Smooth muscle cell (in vitro differentiated cells): ENCODE measurements at regions not wholly inside any gene's neighbourhood (a gene's known extent, or its start where the extent isn't known, plus 50 kb on each side); places are given as distances from the start of the nearest gene placed in this dataset.

Source experiments
- DNase-seq: peaks from one replicate; lab custom pipeline; 2025; ENCODE audit not compliant: unreplicated experiment; lab: John Stamatoyannopoulos, UW
- H2AFZ ChIP-seq: fragments of 200-600 bp; sonication (generic); 2 replicates; pipeline ENCODE4 v1.6.0; 2016; ENCODE audit warnings: antibody characterized with exemption, low read depth, mild to moderate bottlenecking
- H3F3A ChIP-seq: fragments of 200-600 bp; sonication (generic); 2 replicates; pipeline ENCODE4 v1.6.0; 2017; ENCODE audit warnings: antibody characterized with exemption, low read depth
- H3K27ac ChIP-seq: fragments of 200-600 bp; sonication (generic); 2 replicates; pipeline ENCODE4 v1.5.1; 2016; ENCODE audit warnings: low read depth, mild to moderate bottlenecking
- H3K27me3 ChIP-seq: fragments of 200-600 bp; sonication (generic); 2 replicates; pipeline ENCODE4 v1.6.1; 2016; ENCODE audit warnings: low read depth, mild to moderate bottlenecking
- H3K36me3 ChIP-seq: fragments of 200-600 bp; sonication (generic); 2 replicates; pipeline ENCODE4 v1.5.1; 2016; ENCODE audit warnings: low read depth
- H3K4me1 ChIP-seq: fragments of 200-600 bp; sonication (generic); 2 replicates; pipeline ENCODE4 v1.5.1; 2016; ENCODE audit warnings: low read depth
- H3K4me2 ChIP-seq: fragments of 200-600 bp; sonication (generic); 2 replicates; pipeline ENCODE4 v1.6.0; 2016; ENCODE audit warnings: mild to moderate bottlenecking
- H3K4me3 ChIP-seq: fragments of 200-600 bp; sonication (generic); 2 replicates; pipeline ENCODE4 v1.5.1; 2016; ENCODE audit warnings: mild to moderate bottlenecking
- H3K79me2 ChIP-seq: fragments of 200-600 bp; sonication (generic); 2 replicates; pipeline ENCODE4 v1.6.0; 2016; ENCODE audit warnings: low read depth, mild to moderate bottlenecking
- H3K9ac ChIP-seq: fragments of 200-600 bp; sonication (generic); 2 replicates; pipeline ENCODE4 v1.6.0; 2016; ENCODE audit warnings: low read depth
- H3K9me3 ChIP-seq: fragments of 200-600 bp; sonication (generic); replicated peaks from 2 replicates; pipeline ENCODE4 v1.5.1; 2016; ENCODE audit warnings: low read depth
- H4K20me1 ChIP-seq: fragments of 200-600 bp; sonication (generic); 2 replicates; pipeline ENCODE4 v1.6.0; 2016; ENCODE audit warnings: low read depth
- WGBS: methylation state at CpG from one replicate; pipeline ENCODE4 v1.1.7; 2016; ENCODE audit warnings: low lambda C conversion rate; 5-methylcytosine and 5-hydroxymethylcytosine counted together
- TF ChIP-seq, protein P1 (sequence below): fragments of 200-600 bp; sonication (generic); IDR thresholded peaks from 2 replicates; pipeline ENCODE4 v1.5.1; 2017; ENCODE audit warnings: borderline replicate concordance, mild to moderate bottlenecking, antibody characterized with exemption; ENCODE audit not compliant: insufficient read depth, poor library complexity, severe bottlenecking

GRCh38 chr2:136057802-136058140 is 60.2 kb downstream of the CXCR4 start:
- TF ChIP-seq, protein P1, sequence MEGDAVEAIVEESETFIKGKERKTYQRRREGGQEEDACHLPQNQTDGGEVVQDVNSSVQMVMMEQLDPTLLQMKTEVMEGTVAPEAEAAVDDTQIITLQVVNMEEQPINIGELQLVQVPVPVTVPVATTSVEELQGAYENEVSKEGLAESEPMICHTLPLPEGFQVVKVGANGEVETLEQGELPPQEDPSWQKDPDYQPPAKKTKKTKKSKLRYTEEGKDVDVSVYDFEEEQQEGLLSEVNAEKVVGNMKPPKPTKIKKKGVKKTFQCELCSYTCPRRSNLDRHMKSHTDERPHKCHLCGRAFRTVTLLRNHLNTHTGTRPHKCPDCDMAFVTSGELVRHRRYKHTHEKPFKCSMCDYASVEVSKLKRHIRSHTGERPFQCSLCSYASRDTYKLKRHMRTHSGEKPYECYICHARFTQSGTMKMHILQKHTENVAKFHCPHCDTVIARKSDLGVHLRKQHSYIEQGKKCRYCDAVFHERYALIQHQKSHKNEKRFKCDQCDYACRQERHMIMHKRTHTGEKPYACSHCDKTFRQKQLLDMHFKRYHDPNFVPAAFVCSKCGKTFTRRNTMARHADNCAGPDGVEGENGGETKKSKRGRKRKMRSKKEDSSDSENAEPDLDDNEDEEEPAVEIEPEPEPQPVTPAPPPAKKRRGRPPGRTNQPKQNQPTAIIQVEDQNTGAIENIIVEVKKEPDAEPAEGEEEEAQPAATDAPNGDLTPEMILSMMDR: no peak
- Histone ChIP-seq H3K79me2 (no peaks in the 10 kb centered on the region), H4K20me1 (no peaks in the 10 kb centered on the region), H3K4me3 (no peak overlapping the region), H3K4me1 (peaks cover 6% of the 10 kb centered on the region), H3K4me2 (no peak overlapping the region), H3K9ac (no peak overlapping the region), H3F3A (peaks cover 6% of the 10 kb centered on the region), H3K36me3 (no peaks in the 10 kb centered on the region), H2AFZ (no peak overlapping the region), H3K27ac (no peak overlapping the region), H3K9me3 (no peaks in the 10 kb centered on the region), H3K27me3 (no peaks in the 10 kb centered on the region)
- no peak for DNase-seq
- 56% methylated on average over 1 of the region's 1 CpG for WGBS

DNA sequence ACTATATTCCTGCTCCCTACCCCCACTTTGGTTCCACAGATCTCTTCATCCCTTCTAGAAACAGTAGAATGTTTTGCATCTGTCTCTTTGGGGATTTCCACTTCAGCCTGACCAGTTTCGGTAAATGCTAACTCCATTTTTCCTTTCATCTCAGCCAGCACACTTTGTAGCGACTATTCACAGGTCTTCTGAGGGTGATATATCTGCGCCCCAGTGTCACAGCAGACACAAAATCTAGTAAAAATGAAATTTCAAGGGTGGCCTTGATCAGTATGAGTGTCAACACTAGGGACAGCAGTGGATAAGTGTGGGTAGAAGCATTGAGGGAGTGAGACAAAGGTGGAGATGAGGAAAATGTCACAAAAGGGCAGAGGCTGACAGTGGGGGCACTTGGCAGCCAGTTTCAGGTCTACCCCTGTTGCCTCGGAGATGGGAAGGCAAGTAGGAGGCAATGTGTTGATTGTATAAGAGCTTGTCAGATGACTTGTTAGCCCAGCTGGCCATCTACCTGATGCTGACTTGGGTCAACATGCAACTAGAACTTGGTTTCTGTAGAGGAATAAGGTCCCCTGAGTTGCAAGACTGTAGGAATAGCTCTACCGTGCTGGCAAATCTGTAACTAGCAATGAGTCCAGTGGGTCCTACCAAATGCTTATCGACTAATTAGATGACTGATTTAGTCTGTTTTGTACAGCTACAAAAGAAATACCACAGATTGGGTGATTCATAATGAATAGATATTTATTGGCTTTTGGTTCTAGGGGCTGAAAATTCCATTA is 60.7 kb downstream of the CXCR4 start:
- H4K20me1 ChIP-seq: no peaks in the 10 kb centered on the region
- no peak for DNase-seq
- no peaks in the 10 kb centered on the region for H3K79me2 ChIP-seq
- TF ChIP-seq, protein P1: no peak
- peak overlapping the region; percentile 27 for H3K4me2 ChIP-seq
- WGBS: 71% methylated on average over 6 of the region's 6 CpGs
- no peaks in the 10 kb centered on the region for H3K9me3 ChIP-seq
- no peak overlapping the region for H3K9ac ChIP-seq
- H3K27ac ChIP-seq: no peak overlapping the region
- H3K27me3 ChIP-seq: no peaks in the 10 kb centered on the region
- no peak overlapping the region for H3K4me3 ChIP-seq
- peak overlapping the region; percentile 47 for H2AFZ ChIP-seq
- peaks cover 6% of the 10 kb centered on the region for H3F3A ChIP-seq
- H3K36me3 ChIP-seq: no peaks in the 10 kb centered on the region
- peaks cover 6% of the 10 kb centered on the region for H3K4me1 ChIP-seq

DNA sequence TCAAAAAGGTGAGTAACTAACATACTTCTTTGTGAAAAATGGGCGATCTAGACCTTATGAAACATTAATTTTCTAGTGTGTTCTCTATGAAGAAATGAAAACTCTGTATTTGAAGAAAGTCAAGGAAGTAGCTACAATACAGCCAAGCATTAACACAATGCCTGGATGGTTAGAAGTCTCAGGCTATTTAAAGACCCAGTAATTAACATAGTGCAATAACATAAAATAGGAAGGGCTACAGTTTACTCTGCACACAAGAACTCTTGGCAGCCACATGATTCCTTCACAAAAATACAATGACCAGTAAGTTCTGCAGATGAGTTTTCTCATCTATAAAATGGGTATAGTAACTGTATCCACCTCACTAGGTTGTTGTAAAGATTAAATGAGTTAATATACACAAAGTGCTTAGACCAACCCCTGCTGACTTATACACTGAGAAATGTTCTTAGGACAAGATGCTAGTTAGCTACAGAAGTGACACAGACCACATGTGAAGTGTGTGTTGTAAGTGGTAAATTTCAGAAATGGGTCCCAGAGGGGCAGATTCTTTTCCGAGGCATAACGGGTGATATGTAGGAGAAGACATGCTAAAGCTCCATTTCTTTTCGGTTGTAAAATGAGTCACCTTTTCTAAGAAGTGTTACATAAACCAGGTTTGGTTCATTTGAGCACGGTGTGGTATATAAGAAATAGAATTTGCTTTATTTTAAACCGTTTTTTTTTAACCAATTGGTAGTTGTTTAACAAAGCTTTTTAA is 61.8 kb downstream of the CXCR4 start:
- DNase-seq: no peak
- Histone ChIP-seq H3K9me3 (no peaks in the 10 kb centered on the region), H3F3A (peaks cover 6% of the 10 kb centered on the region), H3K9ac (no peak overlapping the region), H4K20me1 (no peaks in the 10 kb centered on the region), H3K36me3 (no peaks in the 10 kb centered on the region), H3K27ac (no peak overlapping the region), H3K4me1 (peaks cover 6% of the 10 kb centered on the region), H2AFZ (no peak overlapping the region), H3K27me3 (no peaks in the 10 kb centered on the region), H3K79me2 (no peaks in the 10 kb centered on the region), H3K4me2 (peak overlapping the region; percentile 27), H3K4me3 (no peak overlapping the region)
- WGBS: 39% methylated on average over 6 of the region's 6 CpGs
- TF ChIP-seq, protein P1: no peak
